CD4-positive, alpha-beta T cell treated with Interleukin-6 at 100 ng/mL for 8 hours (primary cell): ENCODE measurements at regions not wholly inside any gene's neighbourhood (a gene's known extent, or its start where the extent isn't known, plus 50 kb on each side); places are given as distances from the start of the nearest gene placed in this dataset.

Experiments used
- DNase-seq: peaks from one replicate; pipeline ENCODE4 v3.0.0-alpha.2; 2020; ENCODE audit warnings: mixed read lengths, low spot score

GRCh38 chr4:1542516-1543320 lies 136.5 kb upstream of the NKX1-1 start:
- no peak for DNase-seq

- DNase-seq, result no peak
These were observed 135.9 kb upstream of the NKX1-1 start for GRCh38 chr4:1542226-1542490.

- no peak for DNase-seq
These were observed 135.4 kb upstream of the NKX1-1 start for GRCh38 chr4:1541449-1542225.

GRCh38 chr4:1540601-1541375 lies 134.5 kb upstream of the NKX1-1 start:
- DNase-seq, result no peak

- DNase-seq, result no peak
These were observed 133.8 kb upstream of the NKX1-1 start for GRCh38 chr4:1539859-1540600.

GRCh38 chr4:1538941-1539772 lies 132.9 kb upstream of the NKX1-1 start:
- DNase-seq, result no peak

GRCh38 chr4:1538096-1538410 lies 131.8 kb upstream of the NKX1-1 start:
- DNase-seq, result no peak

GRCh38 chr4:1537410-1538095 lies 131.3 kb upstream of the NKX1-1 start:
- DNase-seq, result no peak

GRCh38 chr4:1536579-1537409 lies 130.6 kb upstream of the NKX1-1 start:
- no peak for DNase-seq

GRCh38 chr4:1535926-1536578 lies 129.8 kb upstream of the NKX1-1 start:
- no peak for DNase-seq

GRCh38 chr4:1534876-1535526 lies 128.8 kb upstream of the NKX1-1 start:
- no peak for DNase-seq

GRCh38 chr4:1534095-1534872 lies 128.0 kb upstream of the NKX1-1 start:
- no peak for DNase-seq

GRCh38 chr4:1533501-1534064 lies 127.3 kb upstream of the NKX1-1 start:
- no peak for DNase-seq

GRCh38 chr4:1532549-1533395 lies 126.5 kb upstream of the NKX1-1 start:
- DNase-seq, result no peak

GRCh38 chr4:1531683-1532548 lies 125.7 kb upstream of the NKX1-1 start:
- DNase-seq, result no peak

GRCh38 chr4:1530356-1530755 lies 124.1 kb upstream of the NKX1-1 start:
- no peak for DNase-seq
